Fibroblast of lung (primary cell): ENCODE measurements at regions not wholly inside any gene's neighbourhood (a gene's known extent, or its start where the extent isn't known, plus 50 kb on each side); places are given as distances from the start of the nearest gene placed in this dataset.

ENCODE experiments used
- EZH2 ChIP-seq: IDR thresholded peaks from 2 replicates; pipeline ENCODE4 v1.5.1; 2012; ENCODE audit warnings: low read length, control low read depth, mild to moderate bottlenecking; ENCODE audit errors: missing control alignments
- TF ChIP-seq, protein P1 (sequence below), 2 donors: IDR thresholded peaks in 1 of 2; conservative IDR thresholded peaks in 1 of 2; 1 replicate in 1 of 2; 2 replicates in 1 of 2; pipeline ENCODE4 v1.5.1; 2011 to 2012; ENCODE audit warnings: low read length in 2 of 2, control low read depth in 1 of 2, inconsistent platforms in 1 of 2, low read depth in 1 of 2, mild to moderate bottlenecking in 1 of 2

DNA sequence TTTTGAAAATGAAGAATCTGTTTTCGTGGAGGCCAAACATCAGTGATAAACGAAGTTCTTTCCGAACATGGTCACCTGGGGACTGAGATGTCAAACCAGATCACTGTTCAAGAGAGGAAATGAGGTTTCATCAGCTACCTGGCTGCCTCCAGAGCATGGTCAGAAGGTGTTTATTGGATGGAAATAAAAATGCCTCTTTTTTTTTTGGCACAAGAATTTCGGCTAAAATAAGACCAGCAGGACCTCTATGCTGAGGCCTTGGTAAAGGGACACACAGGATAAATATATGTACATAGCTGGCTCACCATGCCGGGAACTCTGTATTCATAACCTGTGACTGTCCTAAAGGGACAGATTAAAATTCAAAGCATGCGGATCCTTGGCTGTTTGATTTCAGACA is 135.3 kb downstream of the UTP18 start:
- TF ChIP-seq EZH2 = no peak
- TF ChIP-seq, protein P1, sequence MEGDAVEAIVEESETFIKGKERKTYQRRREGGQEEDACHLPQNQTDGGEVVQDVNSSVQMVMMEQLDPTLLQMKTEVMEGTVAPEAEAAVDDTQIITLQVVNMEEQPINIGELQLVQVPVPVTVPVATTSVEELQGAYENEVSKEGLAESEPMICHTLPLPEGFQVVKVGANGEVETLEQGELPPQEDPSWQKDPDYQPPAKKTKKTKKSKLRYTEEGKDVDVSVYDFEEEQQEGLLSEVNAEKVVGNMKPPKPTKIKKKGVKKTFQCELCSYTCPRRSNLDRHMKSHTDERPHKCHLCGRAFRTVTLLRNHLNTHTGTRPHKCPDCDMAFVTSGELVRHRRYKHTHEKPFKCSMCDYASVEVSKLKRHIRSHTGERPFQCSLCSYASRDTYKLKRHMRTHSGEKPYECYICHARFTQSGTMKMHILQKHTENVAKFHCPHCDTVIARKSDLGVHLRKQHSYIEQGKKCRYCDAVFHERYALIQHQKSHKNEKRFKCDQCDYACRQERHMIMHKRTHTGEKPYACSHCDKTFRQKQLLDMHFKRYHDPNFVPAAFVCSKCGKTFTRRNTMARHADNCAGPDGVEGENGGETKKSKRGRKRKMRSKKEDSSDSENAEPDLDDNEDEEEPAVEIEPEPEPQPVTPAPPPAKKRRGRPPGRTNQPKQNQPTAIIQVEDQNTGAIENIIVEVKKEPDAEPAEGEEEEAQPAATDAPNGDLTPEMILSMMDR (conservative IDR thresholded peaks at IDR 0.05 in 1 of 2, IDR thresholded peaks at IDR 0.05 in 1 of 2; ENCODE audit: low read depth in 1 of 2, low read length in 2 of 2) = no peak
